Stimulated activated naive CD8-positive, alpha-beta T cell treated with anti-CD3 and anti-CD28 coated beads, Interleukin-15, Interleukin-2, amounts not matched to agents 100 ng/mL and 50 ng/mL, for 24 hours (primary cell): ENCODE measurements at regions not wholly inside any gene's neighbourhood (a gene's known extent, or its start where the extent isn't known, plus 50 kb on each side); places are given as distances from the start of the nearest gene placed in this dataset.

ENCODE experiments used
- H3K27ac Mint-ChIP-seq: one replicate; pipeline ENCODE4 v1.8.0; 2021; ENCODE audit warnings: mild to moderate bottlenecking, mixed read lengths
- H3K27me3 Mint-ChIP-seq: one replicate; pipeline ENCODE4 v1.8.0; 2021; ENCODE audit warnings: mixed read lengths
- H3K36me3 Mint-ChIP-seq: one replicate; pipeline ENCODE4 v1.8.0; 2021; ENCODE audit warnings: low read depth, mixed read lengths
- H3K4me1 Mint-ChIP-seq: one replicate; pipeline ENCODE4 v1.8.0; 2021; ENCODE audit warnings: low read depth, mixed read lengths
- H3K4me3 Mint-ChIP-seq: one replicate; pipeline ENCODE4 v1.8.0; 2021; ENCODE audit warnings: mild to moderate bottlenecking, mixed read lengths
- H3K9me3 Mint-ChIP-seq: one replicate; pipeline ENCODE4 v1.8.0; 2021; ENCODE audit warnings: mixed read lengths

GRCh38 chr13:50687545-50687944 is 155.9 kb downstream of the DLEU7 start:
- Mint-ChIP-seq H3K27me3 (no peaks in the 10 kb centered on the region), H3K9me3 (no peaks in the 10 kb centered on the region), H3K27ac (no peak overlapping the region), H3K4me3 (no peak overlapping the region), H3K4me1 (peaks cover 26% of the 10 kb centered on the region), H3K36me3 (no peaks in the 10 kb centered on the region)

GRCh38 chr13:50690006-50690405 is 153.5 kb downstream of the DLEU7 start:
- Mint-ChIP-seq H3K36me3 (no peaks in the 10 kb centered on the region), H3K9me3 (no peaks in the 10 kb centered on the region)

GRCh38 chr13:50691176-50691680 is 152.3 kb downstream of the DLEU7 start:
- H3K36me3 Mint-ChIP-seq = no peaks in the 10 kb centered on the region
- H3K9me3 Mint-ChIP-seq = no peaks in the 10 kb centered on the region
- peaks cover 8% of the 10 kb centered on the region for H3K4me1 Mint-ChIP-seq
- H3K27me3 Mint-ChIP-seq = no peaks in the 10 kb centered on the region
- no peak overlapping the region for H3K4me3 Mint-ChIP-seq
- H3K27ac Mint-ChIP-seq = no peak overlapping the region

More at GRCh38 chr13:50690006-50690405, 153.5 kb downstream of the DLEU7 start:
- no peak overlapping the region for H3K4me3 Mint-ChIP-seq
- H3K4me1 Mint-ChIP-seq = peaks cover 19% of the 10 kb centered on the region
- no peak overlapping the region for H3K27ac Mint-ChIP-seq
- H3K27me3 Mint-ChIP-seq = no peaks in the 10 kb centered on the region

DNA sequence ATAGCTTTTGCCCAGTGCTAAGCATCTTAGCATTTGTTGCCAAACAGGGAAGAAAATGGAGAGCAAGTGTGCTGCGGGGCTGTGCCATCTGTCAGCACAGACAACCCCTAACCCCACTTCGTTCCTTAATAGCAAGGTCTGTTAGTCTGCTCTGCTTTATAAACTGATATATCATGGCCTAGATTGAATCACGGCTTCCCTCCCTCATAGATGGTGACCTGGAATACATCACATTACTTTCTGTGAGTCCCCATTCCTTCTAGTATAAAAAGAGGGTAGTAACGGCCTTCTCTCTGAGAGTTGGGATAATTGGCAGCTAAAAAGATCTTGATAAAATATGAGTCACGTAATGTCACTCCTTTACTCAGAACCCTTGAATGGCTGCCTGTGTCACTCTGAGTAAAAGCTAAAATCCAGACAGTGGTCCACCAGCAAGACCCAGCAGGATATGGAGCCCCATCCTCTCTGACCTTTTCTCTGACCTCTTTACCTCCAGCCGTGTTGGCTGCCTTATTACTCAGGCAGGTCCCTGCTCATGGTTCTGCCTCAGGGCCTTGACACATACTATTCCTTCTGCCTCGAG is 151.7 kb downstream of the DLEU7 start:
- no peak overlapping the region for H3K27ac Mint-ChIP-seq
- H3K27me3 Mint-ChIP-seq = no peaks in the 10 kb centered on the region
- no peaks in the 10 kb centered on the region for H3K36me3 Mint-ChIP-seq
- peaks cover 3% of the 10 kb centered on the region for H3K4me1 Mint-ChIP-seq
- no peak overlapping the region for H3K4me3 Mint-ChIP-seq
- H3K9me3 Mint-ChIP-seq = no peaks in the 10 kb centered on the region

- Mint-ChIP-seq H3K27me3 (no peaks in the 10 kb centered on the region), H3K4me1 (no peaks in the 10 kb centered on the region), H3K27ac (no peak overlapping the region), H3K36me3 (no peaks in the 10 kb centered on the region), H3K4me3 (no peak overlapping the region), H3K9me3 (no peaks in the 10 kb centered on the region)
These were observed 151.0 kb downstream of the DLEU7 start for GRCh38 chr13:50692396-50692915.

DNA sequence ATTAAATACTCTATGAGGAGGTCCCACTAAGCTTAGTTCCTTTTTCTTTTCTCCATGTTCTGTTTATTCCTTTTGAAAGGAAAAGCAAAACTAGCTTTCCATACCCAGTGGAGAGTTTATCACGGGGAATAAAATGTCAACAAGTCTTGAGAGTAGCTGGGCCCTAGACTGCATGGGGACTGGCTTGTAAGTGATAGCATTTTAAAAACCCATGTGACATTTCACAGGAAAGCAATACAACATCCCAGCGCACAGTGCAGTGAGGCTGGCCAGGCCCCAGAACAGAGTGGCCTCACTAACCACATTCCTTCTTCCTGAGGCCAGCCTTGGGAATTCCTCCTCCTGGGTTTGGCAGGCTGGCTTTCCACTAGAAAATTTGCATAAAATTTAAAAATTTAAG is 149.8 kb downstream of the DLEU7 start:
- no peaks in the 10 kb centered on the region for H3K9me3 Mint-ChIP-seq
- H3K4me1 Mint-ChIP-seq = no peaks in the 10 kb centered on the region
- H3K27ac Mint-ChIP-seq = no peak overlapping the region
- no peak overlapping the region for H3K4me3 Mint-ChIP-seq
- H3K36me3 Mint-ChIP-seq = no peaks in the 10 kb centered on the region
- no peaks in the 10 kb centered on the region for H3K27me3 Mint-ChIP-seq

DNA sequence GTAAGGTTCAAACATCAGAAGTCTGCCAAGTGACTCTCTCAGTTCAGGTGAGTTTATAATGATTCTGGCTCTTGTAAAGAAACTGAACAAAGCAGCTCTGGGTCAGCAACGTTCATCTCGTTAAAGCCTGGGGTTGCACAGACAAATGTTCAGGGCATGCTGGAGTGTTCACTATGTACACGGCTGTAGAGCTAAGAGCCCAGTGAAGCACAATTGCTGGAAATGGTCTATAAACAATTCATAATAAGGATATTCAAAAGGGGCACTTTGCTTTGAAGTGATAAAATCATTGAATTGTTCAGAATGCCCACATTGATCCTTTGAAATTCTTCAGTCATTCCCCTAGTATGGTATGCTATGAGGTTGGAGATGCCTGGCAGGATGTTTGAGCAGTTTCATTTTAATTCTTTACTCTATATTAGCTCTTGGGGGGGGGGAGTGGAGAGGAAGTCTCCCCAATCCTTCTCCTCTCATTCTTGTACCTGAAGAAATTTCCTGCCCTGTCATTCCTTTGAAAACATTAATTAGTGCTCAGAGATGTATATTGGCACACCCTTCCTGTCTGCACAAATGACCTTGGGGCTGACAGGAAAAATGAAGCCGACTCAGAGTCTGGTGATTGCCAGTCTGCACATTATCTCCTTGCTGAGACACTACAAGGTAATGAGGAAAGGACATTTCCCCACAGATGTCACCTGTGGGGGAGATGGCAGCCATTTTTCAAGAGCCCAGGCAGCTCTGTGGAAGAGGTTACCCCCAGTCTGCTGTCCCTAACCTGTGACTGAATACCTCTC is 145.5 kb downstream of the DLEU7 start:
- Mint-ChIP-seq H3K27me3 (no peaks in the 10 kb centered on the region), H3K27ac (no peak overlapping the region), H3K4me1 (no peaks in the 10 kb centered on the region), H3K36me3 (no peaks in the 10 kb centered on the region), H3K9me3 (no peaks in the 10 kb centered on the region), H3K4me3 (no peak overlapping the region)

DNA sequence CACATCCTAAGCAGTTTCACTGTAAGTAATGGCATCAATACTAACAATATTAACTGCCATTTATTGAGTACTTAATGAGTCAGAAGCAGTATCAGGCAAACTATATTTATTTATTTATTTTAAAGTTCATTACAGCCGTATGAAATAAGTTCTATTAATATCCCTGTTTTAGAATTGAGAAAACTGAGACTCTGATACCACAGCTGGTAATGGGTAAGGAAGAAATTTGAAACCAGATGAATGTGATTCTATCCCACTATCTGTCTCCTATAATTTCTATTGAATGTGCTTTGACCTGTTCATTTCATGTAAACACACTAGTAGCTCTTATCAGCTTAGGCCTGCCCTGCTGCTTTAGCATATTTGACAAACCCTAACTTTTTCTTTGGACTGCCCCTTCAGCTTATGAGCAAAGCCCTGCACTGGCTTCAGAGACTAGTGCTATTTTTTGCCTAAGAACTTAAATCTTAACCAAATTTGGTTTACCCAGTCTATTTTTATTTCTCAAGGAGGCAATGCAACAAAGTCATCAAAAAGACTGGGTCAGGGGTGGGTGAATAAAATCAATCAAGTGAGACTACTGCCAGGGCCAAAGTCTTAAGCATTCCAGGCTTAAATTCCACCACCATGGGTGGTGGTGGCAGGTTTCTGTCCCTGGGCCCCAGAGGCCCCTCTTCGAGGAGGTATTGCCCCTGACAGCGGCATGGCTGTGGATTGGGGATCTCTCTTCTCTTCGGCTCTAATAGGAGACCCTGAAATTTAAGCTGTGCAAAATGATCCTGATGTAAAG is 143.4 kb downstream of the DLEU7 start:
- Mint-ChIP-seq H3K36me3 (no peaks in the 10 kb centered on the region), H3K27me3 (no peaks in the 10 kb centered on the region), H3K4me1 (no peaks in the 10 kb centered on the region), H3K27ac (no peak overlapping the region), H3K9me3 (no peaks in the 10 kb centered on the region), H3K4me3 (no peak overlapping the region)

DNA sequence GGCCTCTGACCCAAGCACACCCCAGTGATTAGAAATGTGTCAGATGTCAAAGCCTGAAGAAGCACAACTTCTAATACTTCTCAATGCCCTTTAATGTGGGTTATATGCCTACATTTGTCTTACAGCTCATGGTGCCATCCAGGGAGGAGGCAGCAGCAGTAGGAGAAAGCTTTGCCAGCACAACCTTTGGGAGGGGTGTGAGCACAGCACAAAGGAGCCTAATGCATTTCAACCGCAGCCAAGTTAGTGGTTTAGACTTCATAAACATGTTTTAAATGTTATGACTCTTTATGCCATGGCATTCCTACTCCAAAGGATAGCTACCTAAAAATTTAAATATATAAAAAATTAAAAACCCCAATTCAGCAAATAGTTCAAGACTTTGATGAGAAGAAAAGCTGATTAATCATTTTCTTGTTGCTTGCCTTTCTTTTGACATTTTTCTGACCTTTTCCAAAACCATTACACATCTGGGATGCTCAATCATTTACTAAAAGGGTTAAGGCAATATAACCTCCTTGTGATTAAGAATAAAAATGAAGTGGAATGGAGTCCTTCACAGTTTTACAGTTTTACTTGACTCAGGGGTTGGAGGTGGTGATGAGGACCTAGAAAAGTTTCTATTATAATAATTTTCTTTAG is 142.7 kb downstream of the DLEU7 start:
- no peak overlapping the region for H3K27ac Mint-ChIP-seq
- H3K27me3 Mint-ChIP-seq = no peaks in the 10 kb centered on the region
- H3K36me3 Mint-ChIP-seq = no peaks in the 10 kb centered on the region
- no peak overlapping the region for H3K4me3 Mint-ChIP-seq
- H3K9me3 Mint-ChIP-seq = no peaks in the 10 kb centered on the region
- H3K4me1 Mint-ChIP-seq = no peaks in the 10 kb centered on the region

DNA sequence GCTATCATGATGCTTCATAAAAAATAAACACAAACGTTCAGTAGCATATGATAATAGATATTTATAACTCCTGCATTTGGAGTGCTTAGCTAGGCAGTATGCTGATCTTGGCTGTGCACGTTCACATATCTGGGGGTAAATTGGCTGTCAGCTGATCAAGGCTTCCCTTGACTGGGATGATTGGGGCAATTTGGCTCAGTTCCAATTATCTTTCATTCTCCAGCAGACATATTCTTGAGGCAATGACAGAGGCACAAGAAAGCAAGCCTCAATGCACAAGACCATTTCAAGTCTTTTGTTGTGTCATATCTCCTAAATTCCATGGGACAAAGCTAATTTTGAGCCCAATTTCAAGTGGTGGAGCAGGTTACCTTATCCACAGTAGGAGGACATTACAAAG is 142.0 kb downstream of the DLEU7 start:
- Mint-ChIP-seq H3K4me1 (no peaks in the 10 kb centered on the region), H3K9me3 (no peaks in the 10 kb centered on the region), H3K27me3 (no peaks in the 10 kb centered on the region), H3K36me3 (no peaks in the 10 kb centered on the region), H3K4me3 (no peak overlapping the region), H3K27ac (no peak overlapping the region)

- Mint-ChIP-seq H3K27me3 (no peaks in the 10 kb centered on the region), H3K9me3 (no peaks in the 10 kb centered on the region), H3K4me1 (peaks cover 6% of the 10 kb centered on the region), H3K36me3 (no peaks in the 10 kb centered on the region), H3K4me3 (no peak overlapping the region), H3K27ac (no peak overlapping the region)
These were observed 137.0 kb downstream of the DLEU7 start for GRCh38 chr13:50706505-50706904.

DNA sequence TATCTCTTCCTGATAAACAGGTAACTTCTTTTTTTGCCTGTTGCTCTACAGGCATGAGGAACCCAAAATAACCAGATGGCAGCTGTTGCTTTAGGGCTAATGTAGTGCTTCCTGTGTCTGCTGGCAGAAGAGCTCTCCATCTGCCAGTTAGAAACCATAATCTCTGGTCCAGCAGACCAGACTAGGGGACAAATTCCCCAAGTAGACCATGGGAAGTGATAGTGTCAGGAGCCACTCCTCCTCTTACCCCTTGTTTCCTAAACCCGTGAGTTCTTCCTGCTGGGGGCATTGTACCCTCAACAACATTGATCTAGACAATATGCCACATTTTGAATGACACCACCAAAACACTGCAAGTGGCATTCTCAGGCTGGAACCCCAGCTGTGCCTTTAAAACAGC is 135.9 kb downstream of the DLEU7 start:
- H3K4me1 Mint-ChIP-seq = peaks cover 7% of the 10 kb centered on the region
- H3K4me3 Mint-ChIP-seq = no peak overlapping the region
- H3K9me3 Mint-ChIP-seq = no peaks in the 10 kb centered on the region
- no peaks in the 10 kb centered on the region for H3K27me3 Mint-ChIP-seq
- no peak overlapping the region for H3K27ac Mint-ChIP-seq
- H3K36me3 Mint-ChIP-seq = no peaks in the 10 kb centered on the region

DNA sequence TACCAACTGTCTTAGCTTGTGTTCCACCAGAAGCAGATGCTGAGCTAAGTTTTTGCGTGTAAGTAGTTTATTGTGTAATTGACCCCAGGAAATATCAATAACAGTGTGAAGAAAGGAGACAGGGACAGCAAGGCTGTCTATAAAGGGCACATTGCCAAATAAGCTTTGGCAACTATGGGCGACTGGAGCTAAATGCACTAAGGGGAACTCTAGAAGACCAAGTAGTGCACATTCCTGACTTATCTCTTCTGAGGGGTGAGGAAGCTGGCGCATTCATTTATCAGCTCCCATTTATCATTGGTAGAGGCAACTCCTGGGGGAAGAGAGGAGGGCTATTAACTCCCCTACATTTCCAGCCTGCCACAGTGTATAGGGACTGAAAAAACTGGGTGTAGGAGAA is 135.0 kb downstream of the DLEU7 start:
- Mint-ChIP-seq H3K4me3 (no peak overlapping the region), H3K4me1 (peaks cover 16% of the 10 kb centered on the region), H3K27me3 (no peaks in the 10 kb centered on the region), H3K36me3 (no peaks in the 10 kb centered on the region), H3K9me3 (no peaks in the 10 kb centered on the region), H3K27ac (no peak overlapping the region)

- H3K27ac Mint-ChIP-seq = no peak overlapping the region
- no peaks in the 10 kb centered on the region for H3K27me3 Mint-ChIP-seq
- no peaks in the 10 kb centered on the region for H3K36me3 Mint-ChIP-seq
- H3K9me3 Mint-ChIP-seq = no peaks in the 10 kb centered on the region
- no peak overlapping the region for H3K4me3 Mint-ChIP-seq
- H3K4me1 Mint-ChIP-seq = peaks cover 21% of the 10 kb centered on the region
These were observed 134.4 kb downstream of the DLEU7 start for GRCh38 chr13:50709058-50709457.
